ENCODE measurements at regions not wholly inside any gene's neighbourhood (a gene's known extent, or its start where the extent isn't known, plus 50 kb on each side); places are given as distances from the start of the nearest gene placed in this dataset.

- no peak for TF ChIP-seq RAD21 (IDR thresholded peaks at IDR 0.05)
- no peak for TF ChIP-seq CTCF (IDR thresholded peaks at IDR 0.05; ENCODE audit: low read depth, low read length, missing input control)
- no peak for TF ChIP-seq ATF3 (IDR thresholded peaks at IDR 0.05)
Measured at GRCh38 chr1:38217316-38217715, 170.7 kb upstream of the POU3F1 start.

Measured in liver (tissue), 3 donors.